H1 (cell line): ENCODE measurements at regions not wholly inside any gene's neighbourhood (a gene's known extent, or its start where the extent isn't known, plus 50 kb on each side); places are given as distances from the start of the nearest gene placed in this dataset.

Experiments
- CTCF ChIA-PET: fragments of 300-600 bp; sonication (Branson Sonifier 250); formaldehyde crosslinking; loops from one replicate; lab custom pipeline; 2021; ENCODE audit not compliant: partially characterized antibody; lab: Charles Lee
- POLR2A ChIA-PET: fragments of 300-600 bp; sonication (Branson Sonifier 250); formaldehyde crosslinking; loops from one replicate; lab custom pipeline; 2021; ENCODE audit warnings: inconsistent platforms; ENCODE audit not compliant: partially characterized antibody; lab: Charles Lee
- DNase-seq, 2 experiments: peaks; one replicate each; pipeline versions ENCODE4 v3.0.0 to v3.0.0-alpha.2; 2010 to 2022; ENCODE audit warnings: low spot score in 2 of 2, low read depth in 1 of 2, mixed read lengths in 1 of 2
- FAIRE-seq: peaks from 2 replicates; lab custom pipeline; 2011; peaks lifted over from hg19 to GRCh38; lab: Jason Lieb, UNC
- H2AFZ ChIP-seq: 2 replicates; pipeline ENCODE4 v1.8.1; 2012; ENCODE audit warnings: low read length, inconsistent platforms
- H2AK5ac ChIP-seq: 2 replicates; pipeline ENCODE4 v1.6.1; 2013; ENCODE audit warnings: low read depth, low read length
- H2BK120ac ChIP-seq: replicated peaks from 2 replicates; pipeline ENCODE3; 2013; ENCODE audit warnings: low read depth, low read length, inconsistent platforms
- H2BK12ac ChIP-seq: 2 replicates; pipeline ENCODE4 v1.6.1; 2013; ENCODE audit warnings: low read depth, low read length
- H2BK15ac ChIP-seq: 2 replicates; pipeline ENCODE4 v1.6.1; 2013; ENCODE audit warnings: low read length
- H2BK20ac ChIP-seq: 2 replicates; pipeline ENCODE4 v1.6.1; 2013; ENCODE audit warnings: low read length
- H2BK5ac ChIP-seq: 2 replicates; pipeline ENCODE4 v1.6.1; 2013; ENCODE audit warnings: low read depth, low read length
- H3K14ac ChIP-seq: 2 replicates; pipeline ENCODE4 v1.6.1; 2013; ENCODE audit warnings: inconsistent platforms; ENCODE audit not compliant: insufficient read length
- H3K18ac ChIP-seq: 2 replicates; pipeline ENCODE4 v1.6.1; 2013; ENCODE audit warnings: low read length; ENCODE audit errors: extremely low read depth
- H3K23ac ChIP-seq: 2 replicates; pipeline ENCODE4 v1.6.1; 2013; ENCODE audit warnings: inconsistent platforms; ENCODE audit not compliant: insufficient read length
- H3K23me2 ChIP-seq: 2 replicates; pipeline ENCODE4 v1.6.1; 2013; ENCODE audit warnings: low read depth, low read length
- H3K27ac ChIP-seq: 2 replicates; pipeline ENCODE4 v1.6.1; 2011; ENCODE audit warnings: low read depth, low read length, inconsistent platforms
- H3K27me3 ChIP-seq, 4 experiments: replicated peaks in 1 of 4; 1 replicate in 1 of 4; 2 replicates in 3 of 4; pipeline versions ENCODE4 v1.6.1 to v1.8.1; 2011 to 2013; ENCODE audit warnings: low read length in 3 of 4, mild to moderate bottlenecking in 3 of 4, inconsistent platforms in 2 of 4, mixed read lengths in 2 of 4, moderate library complexity in 1 of 4; ENCODE audit not compliant: control insufficient read depth in 3 of 4, insufficient read depth in 3 of 4; ENCODE audit errors: extremely low read depth in 1 of 4
- H3K36me3 ChIP-seq, 4 experiments: 2 replicates each; pipeline versions ENCODE4 v1.6.1 to v1.8.1; 2011 to 2013; ENCODE audit warnings: mild to moderate bottlenecking in 4 of 4, low read length in 3 of 4, moderate library complexity in 2 of 4, control low read depth in 1 of 4, inconsistent platforms in 1 of 4; ENCODE audit not compliant: insufficient read depth in 4 of 4, control insufficient read depth in 2 of 4
- H3K4ac ChIP-seq: replicated peaks from 2 replicates; pipeline ENCODE3; 2013; ENCODE audit warnings: low read length, low read depth, mixed read lengths, inconsistent platforms; ENCODE audit not compliant: insufficient read length
- H3K4me1 ChIP-seq, 4 experiments: replicated peaks in 1 of 4; 1 replicate in 1 of 4; 2 replicates in 3 of 4; pipeline versions ENCODE4 v1.6.1 to v1.8.1; 2011 to 2013; ENCODE audit warnings: low read length in 3 of 4, inconsistent platforms in 2 of 4, mixed read lengths in 1 of 4; ENCODE audit not compliant: insufficient read depth in 4 of 4, control insufficient read depth in 3 of 4
- H3K4me2 ChIP-seq, 2 experiments: 2 replicates each; pipeline versions ENCODE4 v1.6.1 to v1.8.1; 2011 to 2013; ENCODE audit warnings: low read depth in 2 of 2, low read length in 2 of 2, control low read depth in 1 of 2, inconsistent platforms in 1 of 2, mild to moderate bottlenecking in 1 of 2; ENCODE audit not compliant: insufficient read depth in 1 of 2
- H3K4me3 ChIP-seq, 4 experiments: fragments of 200-600, 300-600 bp in 1 of 4; sonication (generic), shearing (Covaris generic), sonication (Bioruptor Twin) in 1 of 4; 2 replicates each; pipeline versions ENCODE4 v1.5.1 to v1.8.1; 2011 to 2016; ENCODE audit warnings: low read length in 4 of 4, low read depth in 3 of 4, control low read depth in 2 of 4, inconsistent platforms in 2 of 4, mild to moderate bottlenecking in 2 of 4, mixed read lengths in 1 of 4, moderate library complexity in 1 of 4; ENCODE audit not compliant: insufficient read depth in 2 of 4; ENCODE audit errors: extremely low read depth in 1 of 4
- H3K56ac ChIP-seq: replicated peaks from 2 replicates; pipeline ENCODE3; 2013; ENCODE audit warnings: low read depth, mild to moderate bottlenecking, mixed read lengths, low read length, inconsistent platforms; ENCODE audit not compliant: insufficient read length
- H3K79me1 ChIP-seq: 2 replicates; pipeline ENCODE4 v1.6.1; 2013; ENCODE audit warnings: low read depth, low read length, control low read depth
- H3K79me2 ChIP-seq, 2 experiments: 2 replicates each; pipeline versions ENCODE4 v1.6.1 to v1.8.1; 2012 to 2013; ENCODE audit warnings: low read length in 2 of 2, mild to moderate bottlenecking in 2 of 2, inconsistent platforms in 1 of 2; ENCODE audit not compliant: insufficient read depth in 2 of 2, control insufficient read depth in 1 of 2
- H3K9ac ChIP-seq, 4 experiments: replicated peaks in 1 of 4; 1 replicate in 1 of 4; 2 replicates in 3 of 4; pipeline versions ENCODE4 v1.6.1 to v1.8.1; 2011 to 2013; ENCODE audit warnings: low read depth in 3 of 4, low read length in 3 of 4, control low read depth in 2 of 4, mild to moderate bottlenecking in 2 of 4, moderate library complexity in 2 of 4, inconsistent platforms in 1 of 4; ENCODE audit errors: extremely low read depth in 1 of 4
- H3K9me3 ChIP-seq, 2 experiments: 2 replicates each; pipeline versions ENCODE4 v1.6.1 to v1.8.1; 2012 to 2013; ENCODE audit warnings: mild to moderate bottlenecking in 2 of 2, moderate library complexity in 2 of 2, control low read depth in 1 of 2, inconsistent platforms in 1 of 2, low read depth in 1 of 2, low read length in 1 of 2, mixed read lengths in 1 of 2; ENCODE audit not compliant: insufficient read depth in 2 of 2
- H4K20me1 ChIP-seq, 2 experiments: replicated peaks in 1 of 2; 2 replicates each; pipeline versions ENCODE3 to v1.8.1; 2011 to 2013; ENCODE audit warnings: inconsistent platforms in 2 of 2, low read length in 2 of 2, mild to moderate bottlenecking in 1 of 2; ENCODE audit not compliant: insufficient read depth in 2 of 2, control insufficient read depth in 1 of 2
- H4K5ac ChIP-seq: 2 replicates; pipeline ENCODE4 v1.6.1; 2013; ENCODE audit warnings: low read length, low read depth, mixed read lengths, inconsistent platforms; ENCODE audit not compliant: insufficient read length
- H4K8ac ChIP-seq: 2 replicates; pipeline ENCODE4 v1.8.0; 2013; ENCODE audit warnings: mild to moderate bottlenecking, moderate library complexity, low read length, inconsistent platforms; ENCODE audit not compliant: insufficient read depth; ENCODE audit errors: extremely low read depth
- H4K91ac ChIP-seq: replicated peaks from 2 replicates; pipeline ENCODE3; 2013; ENCODE audit warnings: low read length, mixed read lengths, inconsistent platforms; ENCODE audit not compliant: insufficient read length
- ASH2L ChIP-seq: fragments of 200-600, 300-600 bp; sonication (generic); IDR thresholded peaks from one replicate; pipeline ENCODE4 v1.7.1; 2017; ENCODE audit warnings: low read length
- CEBPB ChIP-seq: IDR thresholded peaks from 2 replicates; pipeline ENCODE4 v1.6.1; 2012; ENCODE audit warnings: low read depth, low read length
- CHD1 ChIP-seq: IDR thresholded peaks from 2 replicates; pipeline ENCODE4 v1.6.1; 2012; ENCODE audit warnings: low read depth, low read length, improper control_type of control experiment
- CHD2 ChIP-seq: IDR thresholded peaks from 2 replicates; pipeline ENCODE4 v1.6.1; 2012; ENCODE audit warnings: low read length, improper control_type of control experiment
- CREB1 ChIP-seq: IDR thresholded peaks from 2 replicates; pipeline ENCODE4 v1.6.1; 2012; ENCODE audit warnings: inconsistent platforms
- EGR1 ChIP-seq: IDR thresholded peaks from 2 replicates; pipeline ENCODE4 v1.6.1; 2011; ENCODE audit warnings: low read depth, low read length, borderline replicate concordance
- EP300 ChIP-seq, 2 experiments: IDR thresholded peaks; 1 replicate in 1 of 2; 2 replicates in 1 of 2; pipeline ENCODE4 v1.6.1; 2011 to 2012; ENCODE audit warnings: low read depth in 2 of 2, low read length in 2 of 2, mild to moderate bottlenecking in 2 of 2, borderline replicate concordance in 1 of 2, inconsistent platforms in 1 of 2, moderate library complexity in 1 of 2
- EZH2 ChIP-seq: fragments of 200-600 bp; sonication (generic); IDR thresholded peaks from 2 replicates; pipeline ENCODE4 v1.7.1; 2012; ENCODE audit warnings: low read depth, mild to moderate bottlenecking, moderate library complexity, low read length, inconsistent platforms; ENCODE audit not compliant: severe bottlenecking
- GTF2F1 ChIP-seq: IDR thresholded peaks from 2 replicates; pipeline ENCODE4 v1.6.1; 2012; ENCODE audit warnings: low read depth, low read length, improper control_type of control experiment, borderline replicate concordance
- HDAC2 ChIP-seq, 2 experiments: fragments of 300-600 bp in 1 of 2; sonication (generic) in 1 of 2; IDR thresholded peaks; 2 replicates each; pipeline ENCODE4 v1.6.1; 2011 to 2012; ENCODE audit warnings: low read depth in 2 of 2, low read length in 2 of 2, mild to moderate bottlenecking in 2 of 2, moderate library complexity in 2 of 2, borderline replicate concordance in 1 of 2, inconsistent platforms in 1 of 2
- KDM1A ChIP-seq: fragments of 200-600, 300-600 bp; sonication (generic); IDR thresholded peaks from 2 replicates; pipeline ENCODE4 v1.7.1; 2016; ENCODE audit warnings: mild to moderate bottlenecking, low read length, borderline replicate concordance
- KDM4A ChIP-seq: IDR thresholded peaks from one replicate; pipeline ENCODE4 v1.7.1; 2012; ENCODE audit warnings: low read depth, mild to moderate bottlenecking, moderate library complexity, low read length, inconsistent platforms; ENCODE audit not compliant: severe bottlenecking
- KDM5A ChIP-seq: fragments of 200-600 bp; IDR thresholded peaks from 2 replicates; pipeline ENCODE4 v1.7.1; 2012; ENCODE audit warnings: mild to moderate bottlenecking, low read length, inconsistent platforms, mixed read lengths
- SP1 ChIP-seq: IDR thresholded peaks from 2 replicates; pipeline ENCODE4 v1.6.1; 2011; ENCODE audit warnings: low read depth, low read length
- SP2 ChIP-seq: IDR thresholded peaks from 2 replicates; pipeline ENCODE4 v1.6.1; 2012; ENCODE audit warnings: mild to moderate bottlenecking, low read length, inconsistent platforms
- TBP ChIP-seq: IDR thresholded peaks from 2 replicates; pipeline ENCODE4 v1.6.1; 2011; ENCODE audit warnings: low read depth, low read length, improper control_type of control experiment
- TCF12 ChIP-seq: IDR thresholded peaks from 2 replicates; pipeline ENCODE4 v1.6.1; 2011; ENCODE audit warnings: low read depth, mild to moderate bottlenecking, low read length
- WGBS, 2 experiments: shearing (Covaris generic) in 1 of 2; methylation state at CpG; one replicate each; pipeline versions ENCODE4 v1.1.6 to v1.1.7; 2013 to 2015; ENCODE audit warnings: low lambda C conversion rate in 2 of 2, mixed read lengths in 2 of 2, inconsistent platforms in 1 of 2, low coverage in 1 of 2, missing lambda C conversion rate in 1 of 2; ENCODE audit not compliant: insufficient replicate concordance in 2 of 2, insufficient coverage in 1 of 2, insufficient read length in 1 of 2; ENCODE audit errors: extremely low coverage in 1 of 2, missing lambda C conversion rate in 1 of 2; 5-methylcytosine and 5-hydroxymethylcytosine counted together

DNA sequence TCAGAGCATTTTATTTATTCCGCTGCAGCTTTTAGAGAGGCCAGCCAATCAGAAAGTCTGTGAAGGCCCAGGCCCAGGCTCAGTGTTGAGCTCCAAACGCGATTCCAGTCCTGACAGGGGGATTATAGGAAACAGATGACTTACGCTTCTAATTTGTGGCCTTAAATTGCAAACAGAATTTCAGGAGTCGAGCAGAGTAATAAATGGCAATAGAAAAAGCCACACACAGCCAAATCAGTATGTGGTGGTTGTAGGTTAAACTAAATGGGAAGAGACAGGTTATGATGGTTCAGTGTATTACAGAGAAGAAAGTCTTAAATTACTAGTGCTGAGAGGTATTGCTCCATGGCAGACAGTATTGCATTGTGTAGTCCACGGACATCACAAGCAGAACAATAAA lies 131.0 kb upstream of the ZEB2 start:
- Histone ChIP-seq H3K18ac (no peak overlapping the region), H3K23me2 (no peaks in the 10 kb centered on the region), H3K36me3 (no peaks in the 10 kb centered on the region), H4K5ac (no peak overlapping the region), H3K79me2 (no peaks in the 10 kb centered on the region), H3K9me3 (no peaks in the 10 kb centered on the region), H3K14ac (no peak overlapping the region), H3K4me3 (no peak overlapping the region), H4K20me1 (no peaks in the 10 kb centered on the region), H3K27ac (no peak overlapping the region), H3K4me1 (peaks cover 1 to 5% (median 4%) of the 10 kb centered on the region in 4 experiments; a peak in 5 of 7 replicates), H2BK120ac (no peak overlapping the region), H2AFZ (peak overlapping the region; percentile 59; the same call in 1 of the 2 replicates), H2BK20ac (peak overlapping the region; percentile 8; the same call in 1 of the 2 replicates), H3K79me1 (no peaks in the 10 kb centered on the region), H2AK5ac (no peak overlapping the region), H3K4me2 (no peak overlapping the region), H3K56ac (no peak overlapping the region), H3K9ac (no peak overlapping the region), H4K91ac (no peak overlapping the region), H2BK15ac (no peak overlapping the region), H3K23ac (no peak overlapping the region), H2BK5ac (no peak overlapping the region), H2BK12ac (no peak overlapping the region), H3K27me3 (no peaks in the 10 kb centered on the region), H3K4ac (no peak overlapping the region), H4K8ac (no peak overlapping the region)
- ChIA-PET CTCF (no interaction called here), POLR2A (no interaction called here)
- FAIRE-seq (no peak), DNase-seq (no peak)
- WGBS, 2 experiments: 79% methylated on average over 6 of the region's 6 CpGs; no CpG with 5 or more reads in 1 of the 2 experiments
- no peak for TF ChIP-seq KDM4A
- no peak for TF ChIP-seq TBP
- TF ChIP-seq ASH2L: no peak
- no peak for TF ChIP-seq HDAC2 (IDR thresholded peaks at IDR 0.05; ENCODE audit: borderline replicate concordance in 1 of 2, low read depth in 2 of 2, low read length in 2 of 2)
- TF ChIP-seq CHD2: no peak
- TF ChIP-seq SP1: no peak
- TF ChIP-seq CREB1: no peak
- TF ChIP-seq GTF2F1: no peak
- no peak for TF ChIP-seq TCF12
- TF ChIP-seq SP2: no peak
- TF ChIP-seq KDM1A: no peak
- no peak for TF ChIP-seq CEBPB
- TF ChIP-seq EZH2: no peak
- TF ChIP-seq EGR1: no peak
- no peak for TF ChIP-seq EP300 (IDR thresholded peaks at IDR 0.05; ENCODE audit: borderline replicate concordance in 1 of 2, low read depth in 2 of 2, low read length in 2 of 2)
- TF ChIP-seq KDM5A: no peak
- no peak for TF ChIP-seq CHD1
